RWPE2 (cell line): ENCODE measurements at regions not wholly inside any gene's neighbourhood (a gene's known extent, or its start where the extent isn't known, plus 50 kb on each side); places are given as distances from the start of the nearest gene placed in this dataset.
A peak's percentile ranks its signal among the peaks of the same experiment; 100 is the strongest.

Source experiments
- ATAC-seq: fragments of 200-7000 bp; cut with Tn5 transposase; 3 replicates; pipeline ENCODE4 v1.9.1; 2021; ENCODE audit warnings: low read depth
- DNase-seq: peaks from one replicate; pipeline ENCODE4 v3.0.0-alpha.2; 2020; ENCODE audit warnings: low spot score
- H3K27ac ChIP-seq: fragments of 450-650 bp; 2 replicates; pipeline ENCODE4 v1.5.1; 2017; ENCODE audit warnings: mild to moderate bottlenecking; ENCODE audit not compliant: poor library complexity, severe bottlenecking
- H3K27me3 ChIP-seq: fragments of 250-450 bp; sonication (Bioruptor Pico); 2 replicates; pipeline ENCODE4 v1.5.1; 2021; ENCODE audit warnings: mild to moderate bottlenecking, moderate library complexity; ENCODE audit not compliant: insufficient read depth, poor library complexity, severe bottlenecking
- H3K36me3 ChIP-seq: fragments of 250-450 bp; sonication (Bioruptor Pico); 2 replicates; pipeline ENCODE4 v1.5.1; 2020; ENCODE audit warnings: low read depth, mild to moderate bottlenecking, moderate library complexity
- H3K4me1 ChIP-seq: fragments of 250-450 bp; sonication (Bioruptor Pico); 2 replicates; pipeline ENCODE4 v1.5.1; 2021; ENCODE audit warnings: mild to moderate bottlenecking, moderate library complexity; ENCODE audit not compliant: insufficient read depth, poor library complexity, severe bottlenecking
- H3K4me3 ChIP-seq: fragments of 250-450 bp; sonication (Bioruptor Pico); 2 replicates; pipeline ENCODE4 v1.5.1; 2021; ENCODE audit warnings: mild to moderate bottlenecking, moderate library complexity; ENCODE audit not compliant: severe bottlenecking
- H3K9me3 ChIP-seq: fragments of 250-450 bp; sonication (Bioruptor Pico); 2 replicates; pipeline ENCODE4 v1.5.1; 2021; ENCODE audit warnings: mild to moderate bottlenecking, moderate library complexity; ENCODE audit not compliant: severe bottlenecking
- TF ChIP-seq, protein P1 (sequence below): fragments of 450-650 bp; IDR thresholded peaks from one replicate; pipeline ENCODE4 v1.5.1; 2017; ENCODE audit warnings: mild to moderate bottlenecking, moderate library complexity; ENCODE audit not compliant: poor library complexity, severe bottlenecking

DNA sequence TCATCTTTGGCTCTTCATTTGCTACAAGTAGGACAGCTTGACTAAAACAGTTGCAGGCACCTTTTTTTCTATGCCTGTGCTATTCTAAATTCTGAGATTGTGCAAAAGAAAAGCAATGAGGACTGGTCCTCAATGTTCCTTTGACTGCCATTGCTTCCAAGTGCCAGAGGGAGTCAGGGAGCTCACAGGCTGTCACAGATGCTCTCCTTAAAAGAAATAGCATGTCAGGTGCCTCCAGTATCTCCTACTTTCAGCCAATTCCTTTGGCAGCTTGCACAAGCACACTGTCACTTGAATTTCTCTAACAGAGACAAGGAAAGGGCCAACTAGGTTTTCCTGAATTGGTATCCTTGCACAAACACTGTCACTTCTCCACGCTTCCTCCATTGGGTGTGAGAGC lies 228.2 kb downstream of the ADGRA3 start:
- TF ChIP-seq, protein P1, sequence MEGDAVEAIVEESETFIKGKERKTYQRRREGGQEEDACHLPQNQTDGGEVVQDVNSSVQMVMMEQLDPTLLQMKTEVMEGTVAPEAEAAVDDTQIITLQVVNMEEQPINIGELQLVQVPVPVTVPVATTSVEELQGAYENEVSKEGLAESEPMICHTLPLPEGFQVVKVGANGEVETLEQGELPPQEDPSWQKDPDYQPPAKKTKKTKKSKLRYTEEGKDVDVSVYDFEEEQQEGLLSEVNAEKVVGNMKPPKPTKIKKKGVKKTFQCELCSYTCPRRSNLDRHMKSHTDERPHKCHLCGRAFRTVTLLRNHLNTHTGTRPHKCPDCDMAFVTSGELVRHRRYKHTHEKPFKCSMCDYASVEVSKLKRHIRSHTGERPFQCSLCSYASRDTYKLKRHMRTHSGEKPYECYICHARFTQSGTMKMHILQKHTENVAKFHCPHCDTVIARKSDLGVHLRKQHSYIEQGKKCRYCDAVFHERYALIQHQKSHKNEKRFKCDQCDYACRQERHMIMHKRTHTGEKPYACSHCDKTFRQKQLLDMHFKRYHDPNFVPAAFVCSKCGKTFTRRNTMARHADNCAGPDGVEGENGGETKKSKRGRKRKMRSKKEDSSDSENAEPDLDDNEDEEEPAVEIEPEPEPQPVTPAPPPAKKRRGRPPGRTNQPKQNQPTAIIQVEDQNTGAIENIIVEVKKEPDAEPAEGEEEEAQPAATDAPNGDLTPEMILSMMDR = no peak
- ATAC-seq = no peak
- Histone ChIP-seq H3K27me3 (no peaks in the 10 kb centered on the region), H3K27ac (no peak overlapping the region), H3K36me3 (no peaks in the 10 kb centered on the region), H3K4me1 (no peaks in the 10 kb centered on the region), H3K4me3 (no peak overlapping the region), H3K9me3 (no peaks in the 10 kb centered on the region)
- DNase-seq = no peak

DNA sequence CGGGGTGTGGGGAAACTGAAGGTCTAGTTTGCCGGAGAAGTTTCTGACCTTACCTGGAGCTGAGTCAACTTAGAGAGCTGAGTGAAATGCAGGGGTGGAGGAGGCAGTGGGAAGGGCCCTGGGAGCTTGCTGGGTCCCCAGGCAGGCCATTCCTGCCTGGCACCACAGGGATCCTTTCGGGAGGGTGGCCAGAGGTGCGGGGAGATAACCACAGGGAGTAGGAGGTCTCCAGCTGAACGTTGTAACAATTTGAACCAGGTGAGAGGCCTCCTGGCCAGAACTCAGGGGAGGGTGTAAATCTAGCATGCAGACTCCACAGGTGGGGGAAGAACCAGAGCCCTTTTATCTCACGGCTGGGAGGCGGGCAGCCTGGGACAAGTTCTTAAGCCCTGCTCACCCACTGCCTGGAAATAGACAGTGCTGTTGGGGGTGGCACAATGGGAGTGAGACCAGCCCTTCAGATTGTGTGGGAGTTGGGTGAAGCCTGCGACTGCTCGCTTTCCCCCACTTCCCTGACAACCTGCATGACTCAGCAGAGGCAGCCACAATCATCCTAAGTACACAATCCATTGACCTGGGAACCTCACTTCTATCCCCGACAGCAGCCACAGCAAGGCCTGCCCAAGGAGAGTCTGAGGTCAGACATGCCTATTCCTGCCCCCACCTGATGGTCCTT lies 247.4 kb downstream of the ADGRA3 start:
- TF ChIP-seq, protein P1 = no peak
- DNase-seq (no peak), ATAC-seq (0 out of 3 replicates have a peak, but pooled peaks have one; percentile 33)
- Histone ChIP-seq H3K9me3 (no peaks in the 10 kb centered on the region), H3K27me3 (no peaks in the 10 kb centered on the region), H3K36me3 (no peaks in the 10 kb centered on the region), H3K4me3 (no peak overlapping the region), H3K27ac (no peak overlapping the region), H3K4me1 (no peaks in the 10 kb centered on the region)

DNA sequence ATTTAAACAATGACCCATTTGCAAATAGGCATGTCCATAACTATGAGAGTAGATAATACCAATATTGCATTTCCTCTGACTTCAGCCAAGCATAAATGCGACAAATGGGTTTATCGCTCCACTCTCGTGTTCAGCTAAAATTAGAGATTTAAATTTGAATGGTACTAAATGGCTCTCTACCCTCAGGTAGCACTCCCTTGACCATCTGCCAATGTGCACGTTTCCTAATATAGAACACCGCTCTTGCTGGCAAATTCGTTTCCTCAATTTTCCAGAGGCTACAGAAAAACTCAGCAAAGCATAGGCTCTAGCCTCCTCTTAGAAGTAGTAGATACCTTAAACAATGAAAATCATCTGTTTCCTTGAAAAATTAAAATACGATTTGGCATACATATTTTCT lies 251.6 kb downstream of the ADGRA3 start:
- TF ChIP-seq, protein P1 = no peak
- no peaks in the 10 kb centered on the region for H3K27me3 ChIP-seq
- ATAC-seq (no peak), DNase-seq (no peak)
- H3K27ac ChIP-seq = no peak overlapping the region
- H3K4me1 ChIP-seq = no peaks in the 10 kb centered on the region
- no peak overlapping the region for H3K4me3 ChIP-seq
- H3K36me3 ChIP-seq = no peaks in the 10 kb centered on the region
- H3K9me3 ChIP-seq = no peaks in the 10 kb centered on the region

DNA sequence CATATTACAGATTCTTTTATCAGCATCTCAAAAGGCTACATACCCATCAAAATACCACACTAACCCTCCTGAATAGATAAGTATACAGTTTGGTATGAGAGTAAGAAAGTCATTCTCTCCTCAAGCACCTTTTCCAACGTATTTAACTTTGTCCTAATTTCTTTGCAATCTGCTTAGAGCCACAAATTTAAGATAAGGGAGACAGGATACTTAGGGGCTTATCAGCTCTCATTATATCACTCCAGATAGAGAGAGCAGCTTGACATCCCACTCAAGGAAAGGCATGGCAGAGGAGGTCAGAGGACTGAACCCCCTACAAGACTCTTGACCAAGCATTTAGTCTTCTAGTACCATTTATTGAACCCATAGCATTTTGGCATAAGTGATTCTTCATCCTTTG lies 262.4 kb downstream of the ADGRA3 start:
- no peak overlapping the region for H3K4me3 ChIP-seq
- DNase-seq (no peak), ATAC-seq (no peak)
- no peaks in the 10 kb centered on the region for H3K36me3 ChIP-seq
- no peaks in the 10 kb centered on the region for H3K4me1 ChIP-seq
- peaks cover 13% of the 10 kb centered on the region for H3K27me3 ChIP-seq
- TF ChIP-seq, protein P1 = no peak
- no peaks in the 10 kb centered on the region for H3K9me3 ChIP-seq
- no peak overlapping the region for H3K27ac ChIP-seq

DNA sequence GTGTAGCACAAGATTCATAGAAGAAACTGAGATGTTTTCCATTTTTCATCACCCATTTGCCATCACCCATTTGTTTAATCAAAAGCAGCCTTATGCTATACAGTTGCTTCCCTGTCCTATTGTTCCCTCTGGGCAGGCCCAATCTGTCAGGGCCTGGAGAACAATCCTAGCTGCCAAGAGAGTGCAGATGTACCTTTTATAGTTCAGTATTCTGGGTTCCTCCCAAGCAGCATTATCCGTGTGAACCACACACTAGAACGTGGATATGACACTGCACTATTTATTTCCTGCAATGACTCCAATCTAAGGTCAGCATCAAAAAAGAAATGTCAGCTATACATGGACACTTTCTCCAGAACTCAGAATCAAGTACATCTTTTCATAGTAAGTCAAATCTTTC lies 269.0 kb downstream of the ADGRA3 start:
- no peaks in the 10 kb centered on the region for H3K9me3 ChIP-seq
- peaks cover under 1% of the 10 kb centered on the region for H3K27me3 ChIP-seq
- DNase-seq = no peak
- ATAC-seq = no peak
- H3K4me3 ChIP-seq = no peak overlapping the region
- no peaks in the 10 kb centered on the region for H3K36me3 ChIP-seq
- H3K27ac ChIP-seq = no peak overlapping the region
- H3K4me1 ChIP-seq = no peaks in the 10 kb centered on the region
- TF ChIP-seq, protein P1 = no peak
